ENCODE measurements at regions not wholly inside any gene's neighbourhood (a gene's known extent, or its start where the extent isn't known, plus 50 kb on each side); places are given as distances from the start of the nearest gene placed in this dataset.
"Not testable (repeated sequence)": the region's sequence is repeated elsewhere in the genome, so short reads cannot be mapped to it uniquely, and the experiment has no call there.

GRCh38 chr4:154907345-154908045 is 126.4 kb downstream of the RBM46 start:
- H3K14ac ChIP-seq (ENCODE audit: low read length); H3K4me3 ChIP-seq (ENCODE audit: low read length in 2 of 2); H3K27me3 ChIP-seq (ENCODE audit: control insufficient read depth in 3 of 3, insufficient read depth in 3 of 3, low read depth in 1 of 3, low read length in 3 of 3); H2BK5ac ChIP-seq (ENCODE audit: low read length); H3K36me3 ChIP-seq (replicated peaks in 1 of 2; ENCODE audit: control insufficient read depth in 2 of 2, insufficient read depth in 2 of 2, low read length in 2 of 2); H2AK5ac ChIP-seq (ENCODE audit: low read depth, low read length); H4K91ac ChIP-seq (ENCODE audit: low read depth, low read length, poor library complexity); H3K4ac ChIP-seq (ENCODE audit: low read length); H4K8ac ChIP-seq (ENCODE audit: low read depth, low read length); H2BK120ac ChIP-seq (ENCODE audit: low read depth, low read length); H2BK12ac ChIP-seq (ENCODE audit: low read length); H2AFZ ChIP-seq (ENCODE audit: low read length); H3K23ac ChIP-seq (ENCODE audit: low read depth, low read length, poor library complexity); H3K27ac ChIP-seq (replicated peaks; ENCODE audit: low read length); H3K4me1 ChIP-seq (ENCODE audit: control insufficient read depth in 2 of 2, insufficient read depth in 1 of 2, low read depth in 1 of 2, low read length in 2 of 2); DNase-seq (ENCODE audit: low spot score); H2BK15ac ChIP-seq (ENCODE audit: low read length); H3K9me3 ChIP-seq (replicated peaks in 1 of 2; ENCODE audit: control insufficient read depth in 2 of 2, insufficient read depth in 1 of 2, low read depth in 1 of 2, low read length in 2 of 2); H3K18ac ChIP-seq (ENCODE audit: low read length); H3K79me1 ChIP-seq (ENCODE audit: low read depth, low read length); H3K4me2 ChIP-seq (ENCODE audit: insufficient read depth, low read length, poor library complexity, severe bottlenecking); H3K9ac ChIP-seq (ENCODE audit: low read depth, low read length, poor library complexity): not testable (repeated sequence)
- WGBS, 2 donors (ENCODE audit: extremely low coverage in 2 of 2, insufficient read length in 2 of 2, insufficient replicate concordance in 1 of 2), result no CpG with 5 or more reads among the region's 17 CpGs

DNA sequence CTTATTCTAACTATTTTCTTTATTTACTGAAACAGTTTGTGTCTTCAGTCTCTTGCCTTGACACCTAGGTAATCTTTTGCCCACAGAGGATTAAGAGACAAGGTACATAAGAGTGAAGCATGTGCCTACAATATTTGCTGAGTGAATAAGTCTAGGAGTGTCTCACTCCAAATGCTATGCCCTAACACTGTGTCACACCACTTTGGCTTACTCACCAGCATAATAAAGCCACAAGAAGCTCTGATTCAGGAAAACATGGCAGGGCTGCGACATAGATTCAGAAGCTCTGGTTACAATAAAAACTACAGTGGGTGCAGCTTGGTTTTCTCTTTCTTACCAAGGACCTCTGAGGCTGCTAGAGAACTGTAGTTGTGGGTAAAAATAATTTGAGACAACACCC is 127.1 kb downstream of the RBM46 start:
- no peak overlapping the region for H2AFZ ChIP-seq (ENCODE audit: low read length)
- H3K23ac ChIP-seq (ENCODE audit: low read depth, low read length, poor library complexity), result no peak overlapping the region
- no peak overlapping the region for H2BK5ac ChIP-seq (ENCODE audit: low read length)
- no peaks in the 10 kb centered on the region for H3K9me3 ChIP-seq (replicated peaks in 1 of 2; ENCODE audit: control insufficient read depth in 2 of 2, insufficient read depth in 1 of 2, low read depth in 1 of 2, low read length in 2 of 2)
- no peak overlapping the region for H4K8ac ChIP-seq (ENCODE audit: low read depth, low read length)
- H3K14ac ChIP-seq (ENCODE audit: low read length), result no peak overlapping the region
- no peak overlapping the region for H3K4me2 ChIP-seq (ENCODE audit: insufficient read depth, low read length, poor library complexity, severe bottlenecking)
- no peak overlapping the region for H2BK12ac ChIP-seq (ENCODE audit: low read length)
- no peak overlapping the region for H3K9ac ChIP-seq (ENCODE audit: low read depth, low read length, poor library complexity)
- no CpG with 5 or more reads among the region's 1 CpG for WGBS, 2 donors (ENCODE audit: extremely low coverage in 2 of 2, insufficient read length in 2 of 2, insufficient replicate concordance in 1 of 2)
- no peak overlapping the region for H2BK15ac ChIP-seq (ENCODE audit: low read length)
- DNase-seq (ENCODE audit: low spot score), result no peak
- no peaks in the 10 kb centered on the region for H3K4me1 ChIP-seq (ENCODE audit: control insufficient read depth in 2 of 2, insufficient read depth in 1 of 2, low read depth in 1 of 2, low read length in 2 of 2)
- no peak overlapping the region for H3K27ac ChIP-seq (replicated peaks; ENCODE audit: low read length)
- H3K18ac ChIP-seq (ENCODE audit: low read length), result no peak overlapping the region
- no peaks in the 10 kb centered on the region for H3K36me3 ChIP-seq (replicated peaks in 1 of 2; ENCODE audit: control insufficient read depth in 2 of 2, insufficient read depth in 2 of 2, low read length in 2 of 2)
- no peak overlapping the region for H2BK120ac ChIP-seq (ENCODE audit: low read depth, low read length)
- H3K27me3 ChIP-seq (ENCODE audit: control insufficient read depth in 3 of 3, insufficient read depth in 3 of 3, low read depth in 1 of 3, low read length in 3 of 3), result no peaks in the 10 kb centered on the region
- H2AK5ac ChIP-seq (ENCODE audit: low read depth, low read length), result no peak overlapping the region
- H3K4me3 ChIP-seq (ENCODE audit: low read length in 2 of 2), result no peak overlapping the region
- no peak overlapping the region for H3K4ac ChIP-seq (ENCODE audit: low read length)
- no peaks in the 10 kb centered on the region for H3K79me1 ChIP-seq (ENCODE audit: low read depth, low read length)
- no peak overlapping the region for H4K91ac ChIP-seq (ENCODE audit: low read depth, low read length, poor library complexity)

GRCh38 chr4:154911097-154911496 is 130.0 kb downstream of the RBM46 start:
- Histone ChIP-seq H4K91ac (ENCODE audit: low read depth, low read length, poor library complexity) (no peak overlapping the region), H3K4me2 (ENCODE audit: insufficient read depth, low read length, poor library complexity, severe bottlenecking) (no peak overlapping the region), H2AFZ (ENCODE audit: low read length) (no peak overlapping the region), H3K9me3 (replicated peaks in 1 of 2; ENCODE audit: control insufficient read depth in 2 of 2, insufficient read depth in 1 of 2, low read depth in 1 of 2, low read length in 2 of 2) (no peaks in the 10 kb centered on the region), H2BK120ac (ENCODE audit: low read depth, low read length) (no peak overlapping the region), H2BK5ac (ENCODE audit: low read length) (no peak overlapping the region), H3K4me1 (ENCODE audit: control insufficient read depth in 2 of 2, insufficient read depth in 1 of 2, low read depth in 1 of 2, low read length in 2 of 2) (no peaks in the 10 kb centered on the region), H2BK12ac (ENCODE audit: low read length) (no peak overlapping the region), H3K18ac (ENCODE audit: low read length) (no peak overlapping the region), H2AK5ac (ENCODE audit: low read depth, low read length) (no peak overlapping the region), H3K14ac (ENCODE audit: low read length) (no peak overlapping the region), H2BK15ac (ENCODE audit: low read length) (no peak overlapping the region), H3K79me1 (ENCODE audit: low read depth, low read length) (no peaks in the 10 kb centered on the region), H3K36me3 (replicated peaks in 1 of 2; ENCODE audit: control insufficient read depth in 2 of 2, insufficient read depth in 2 of 2, low read length in 2 of 2) (no peaks in the 10 kb centered on the region), H3K9ac (ENCODE audit: low read depth, low read length, poor library complexity) (no peak overlapping the region), H3K23ac (ENCODE audit: low read depth, low read length, poor library complexity) (no peak overlapping the region), H3K27ac (replicated peaks; ENCODE audit: low read length) (no peak overlapping the region), H4K8ac (ENCODE audit: low read depth, low read length) (no peak overlapping the region), H3K4me3 (ENCODE audit: low read length in 2 of 2) (no peak overlapping the region), H3K27me3 (ENCODE audit: control insufficient read depth in 3 of 3, insufficient read depth in 3 of 3, low read depth in 1 of 3, low read length in 3 of 3) (no peaks in the 10 kb centered on the region), H3K4ac (ENCODE audit: low read length) (no peak overlapping the region)
- WGBS, 2 donors (ENCODE audit: extremely low coverage in 2 of 2, insufficient read length in 2 of 2, insufficient replicate concordance in 1 of 2), result no CpG with 5 or more reads among the region's 1 CpG
- DNase-seq (ENCODE audit: low spot score), result peak; percentile 1

GRCh38 chr4:154911608-154912098 is 130.6 kb downstream of the RBM46 start:
- Histone ChIP-seq H3K9me3 (replicated peaks in 1 of 2; ENCODE audit: control insufficient read depth in 2 of 2, insufficient read depth in 1 of 2, low read depth in 1 of 2, low read length in 2 of 2) (no peaks in the 10 kb centered on the region), H3K27ac (replicated peaks; ENCODE audit: low read length) (no peak overlapping the region), H3K18ac (ENCODE audit: low read length) (peak overlapping the region; percentile 87), H3K9ac (ENCODE audit: low read depth, low read length, poor library complexity) (peak overlapping the region; percentile 15), H3K4me3 (ENCODE audit: low read length in 2 of 2) (no peak overlapping the region), H3K27me3 (ENCODE audit: control insufficient read depth in 3 of 3, insufficient read depth in 3 of 3, low read depth in 1 of 3, low read length in 3 of 3) (no peaks in the 10 kb centered on the region), H3K4me2 (ENCODE audit: insufficient read depth, low read length, poor library complexity, severe bottlenecking) (no peak overlapping the region), H2AK5ac (ENCODE audit: low read depth, low read length) (peak overlapping the region; percentile 44), H4K91ac (ENCODE audit: low read depth, low read length, poor library complexity) (peak overlapping the region; percentile 18), H3K4ac (ENCODE audit: low read length) (no peak overlapping the region), H2BK120ac (ENCODE audit: low read depth, low read length) (no peak overlapping the region), H3K79me1 (ENCODE audit: low read depth, low read length) (no peaks in the 10 kb centered on the region), H3K23ac (ENCODE audit: low read depth, low read length, poor library complexity) (no peak overlapping the region), H2AFZ (ENCODE audit: low read length) (no peak overlapping the region), H3K4me1 (ENCODE audit: control insufficient read depth in 2 of 2, insufficient read depth in 1 of 2, low read depth in 1 of 2, low read length in 2 of 2) (no peaks in the 10 kb centered on the region), H3K14ac (ENCODE audit: low read length) (peak overlapping the region; percentile 87), H2BK15ac (ENCODE audit: low read length) (no peak overlapping the region), H2BK12ac (ENCODE audit: low read length) (no peak overlapping the region), H3K36me3 (replicated peaks in 1 of 2; ENCODE audit: control insufficient read depth in 2 of 2, insufficient read depth in 2 of 2, low read length in 2 of 2) (no peaks in the 10 kb centered on the region), H2BK5ac (ENCODE audit: low read length) (no peak overlapping the region), H4K8ac (ENCODE audit: low read depth, low read length) (no peak overlapping the region)
- no peak for DNase-seq (ENCODE audit: low spot score)
- no CpG with 5 or more reads among the region's 3 CpGs for WGBS, 2 donors (ENCODE audit: extremely low coverage in 2 of 2, insufficient read length in 2 of 2, insufficient replicate concordance in 1 of 2)
